Smooth muscle cell (in vitro differentiated cells): ENCODE measurements at regions not wholly inside any gene's neighbourhood (a gene's known extent, or its start where the extent isn't known, plus 50 kb on each side); places are given as distances from the start of the nearest gene placed in this dataset.

ENCODE experiments used
- DNase-seq: peaks from one replicate; lab custom pipeline; 2025; ENCODE audit not compliant: unreplicated experiment; lab: John Stamatoyannopoulos, UW
- H2AFZ ChIP-seq: fragments of 200-600 bp; sonication (generic); 2 replicates; pipeline ENCODE4 v1.6.0; 2016; ENCODE audit warnings: antibody characterized with exemption, low read depth, mild to moderate bottlenecking
- H3F3A ChIP-seq: fragments of 200-600 bp; sonication (generic); 2 replicates; pipeline ENCODE4 v1.6.0; 2017; ENCODE audit warnings: antibody characterized with exemption, low read depth
- H3K27ac ChIP-seq: fragments of 200-600 bp; sonication (generic); 2 replicates; pipeline ENCODE4 v1.5.1; 2016; ENCODE audit warnings: low read depth, mild to moderate bottlenecking
- H3K27me3 ChIP-seq: fragments of 200-600 bp; sonication (generic); 2 replicates; pipeline ENCODE4 v1.6.1; 2016; ENCODE audit warnings: low read depth, mild to moderate bottlenecking
- H3K36me3 ChIP-seq: fragments of 200-600 bp; sonication (generic); 2 replicates; pipeline ENCODE4 v1.5.1; 2016; ENCODE audit warnings: low read depth
- H3K4me1 ChIP-seq: fragments of 200-600 bp; sonication (generic); 2 replicates; pipeline ENCODE4 v1.5.1; 2016; ENCODE audit warnings: low read depth
- H3K4me2 ChIP-seq: fragments of 200-600 bp; sonication (generic); 2 replicates; pipeline ENCODE4 v1.6.0; 2016; ENCODE audit warnings: mild to moderate bottlenecking
- H3K4me3 ChIP-seq: fragments of 200-600 bp; sonication (generic); 2 replicates; pipeline ENCODE4 v1.5.1; 2016; ENCODE audit warnings: mild to moderate bottlenecking
- H3K79me2 ChIP-seq: fragments of 200-600 bp; sonication (generic); 2 replicates; pipeline ENCODE4 v1.6.0; 2016; ENCODE audit warnings: low read depth, mild to moderate bottlenecking
- H3K9ac ChIP-seq: fragments of 200-600 bp; sonication (generic); 2 replicates; pipeline ENCODE4 v1.6.0; 2016; ENCODE audit warnings: low read depth
- H3K9me3 ChIP-seq: fragments of 200-600 bp; sonication (generic); replicated peaks from 2 replicates; pipeline ENCODE4 v1.5.1; 2016; ENCODE audit warnings: low read depth
- H4K20me1 ChIP-seq: fragments of 200-600 bp; sonication (generic); 2 replicates; pipeline ENCODE4 v1.6.0; 2016; ENCODE audit warnings: low read depth
- WGBS: methylation state at CpG from one replicate; pipeline ENCODE4 v1.1.7; 2016; ENCODE audit warnings: low lambda C conversion rate; 5-methylcytosine and 5-hydroxymethylcytosine counted together
- TF ChIP-seq, protein P1 (sequence below): fragments of 200-600 bp; sonication (generic); IDR thresholded peaks from 2 replicates; pipeline ENCODE4 v1.5.1; 2017; ENCODE audit warnings: borderline replicate concordance, mild to moderate bottlenecking, antibody characterized with exemption; ENCODE audit not compliant: insufficient read depth, poor library complexity, severe bottlenecking

DNA sequence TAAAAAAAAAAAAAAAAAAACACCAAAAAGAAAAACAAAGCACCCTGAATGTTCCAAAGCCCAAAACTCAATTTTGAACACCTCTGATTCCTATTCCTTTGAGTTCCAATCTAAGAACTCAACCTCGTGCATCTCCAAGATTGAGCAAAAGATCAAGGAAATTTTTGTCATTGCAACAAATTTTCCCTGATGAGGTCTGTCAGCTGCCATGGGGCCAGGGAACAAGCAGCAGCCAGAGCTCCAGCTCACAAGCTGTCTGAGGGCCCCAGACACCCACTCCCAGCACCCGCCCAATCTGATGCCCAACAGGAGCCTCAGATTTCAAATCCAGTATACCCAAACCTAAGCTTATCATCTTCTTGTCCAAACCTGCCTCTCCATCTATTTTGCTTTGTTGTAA lies 87.6 kb upstream of the ACP3 start:
- H3K4me1 ChIP-seq = peaks cover 4% of the 10 kb centered on the region
- H3K27ac ChIP-seq = no peak overlapping the region
- H3K9ac ChIP-seq = no peak overlapping the region
- H3K79me2 ChIP-seq = no peaks in the 10 kb centered on the region
- no peaks in the 10 kb centered on the region for H3K9me3 ChIP-seq
- 90% methylated on average over 2 of the region's 2 CpGs for WGBS
- no peak overlapping the region for H3K4me2 ChIP-seq
- no peak overlapping the region for H2AFZ ChIP-seq
- TF ChIP-seq, protein P1, sequence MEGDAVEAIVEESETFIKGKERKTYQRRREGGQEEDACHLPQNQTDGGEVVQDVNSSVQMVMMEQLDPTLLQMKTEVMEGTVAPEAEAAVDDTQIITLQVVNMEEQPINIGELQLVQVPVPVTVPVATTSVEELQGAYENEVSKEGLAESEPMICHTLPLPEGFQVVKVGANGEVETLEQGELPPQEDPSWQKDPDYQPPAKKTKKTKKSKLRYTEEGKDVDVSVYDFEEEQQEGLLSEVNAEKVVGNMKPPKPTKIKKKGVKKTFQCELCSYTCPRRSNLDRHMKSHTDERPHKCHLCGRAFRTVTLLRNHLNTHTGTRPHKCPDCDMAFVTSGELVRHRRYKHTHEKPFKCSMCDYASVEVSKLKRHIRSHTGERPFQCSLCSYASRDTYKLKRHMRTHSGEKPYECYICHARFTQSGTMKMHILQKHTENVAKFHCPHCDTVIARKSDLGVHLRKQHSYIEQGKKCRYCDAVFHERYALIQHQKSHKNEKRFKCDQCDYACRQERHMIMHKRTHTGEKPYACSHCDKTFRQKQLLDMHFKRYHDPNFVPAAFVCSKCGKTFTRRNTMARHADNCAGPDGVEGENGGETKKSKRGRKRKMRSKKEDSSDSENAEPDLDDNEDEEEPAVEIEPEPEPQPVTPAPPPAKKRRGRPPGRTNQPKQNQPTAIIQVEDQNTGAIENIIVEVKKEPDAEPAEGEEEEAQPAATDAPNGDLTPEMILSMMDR = no peak
- DNase-seq = no peak
- no peaks in the 10 kb centered on the region for H3K36me3 ChIP-seq
- H4K20me1 ChIP-seq = no peaks in the 10 kb centered on the region
- H3K4me3 ChIP-seq = no peak overlapping the region
- H3F3A ChIP-seq = peaks cover 6% of the 10 kb centered on the region
- H3K27me3 ChIP-seq = no peaks in the 10 kb centered on the region

DNA sequence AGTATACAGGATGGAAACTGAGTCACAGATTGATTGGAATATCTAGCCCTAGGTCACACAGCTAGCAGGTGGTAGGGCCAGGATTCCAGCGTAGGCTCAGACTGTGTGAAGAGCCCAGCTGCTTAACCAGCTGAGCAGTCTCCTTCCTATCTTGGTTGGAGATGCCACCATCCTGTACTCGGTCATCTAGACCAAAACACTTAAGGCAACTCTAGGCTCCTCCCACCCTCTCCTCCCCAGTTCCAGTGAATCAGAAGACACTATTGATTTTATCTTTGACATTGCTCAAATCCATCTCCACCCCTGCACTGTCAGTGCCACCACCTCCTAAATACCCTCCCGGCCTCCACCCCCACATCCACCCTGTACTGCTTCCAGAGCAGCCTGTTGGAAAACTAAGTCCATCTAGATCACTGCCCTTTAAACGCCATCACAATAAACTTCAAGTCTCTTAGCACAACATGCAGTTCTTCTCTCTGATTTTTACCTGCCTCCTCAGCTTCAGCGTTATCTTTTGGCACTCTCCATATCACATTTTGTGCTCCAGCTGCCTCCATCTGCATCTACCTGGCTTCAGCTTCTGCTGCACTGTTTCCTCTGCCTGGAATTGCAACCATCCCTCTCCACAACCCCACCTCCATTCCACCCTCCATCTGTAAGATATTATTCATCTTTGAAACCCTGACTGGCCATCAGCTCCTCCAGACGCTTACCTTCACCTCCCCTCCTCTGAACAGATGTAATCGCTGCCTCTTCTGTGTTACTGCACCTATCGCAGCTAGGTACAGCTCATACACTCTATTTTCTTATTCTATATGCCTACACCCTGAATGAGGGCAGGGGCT lies 86.8 kb upstream of the ACP3 start:
- 91% methylated on average over 8 of the region's 8 CpGs for WGBS
- Histone ChIP-seq H3K4me2 (no peak overlapping the region), H3K9me3 (no peaks in the 10 kb centered on the region), H3K4me1 (peaks cover 4% of the 10 kb centered on the region), H3K27me3 (no peaks in the 10 kb centered on the region), H3K4me3 (no peak overlapping the region), H3K36me3 (no peaks in the 10 kb centered on the region), H3K79me2 (no peaks in the 10 kb centered on the region), H3F3A (peaks cover 6% of the 10 kb centered on the region), H3K27ac (no peak overlapping the region), H2AFZ (no peak overlapping the region), H4K20me1 (no peaks in the 10 kb centered on the region), H3K9ac (no peak overlapping the region)
- TF ChIP-seq, protein P1 = no peak
- DNase-seq = no peak

DNA sequence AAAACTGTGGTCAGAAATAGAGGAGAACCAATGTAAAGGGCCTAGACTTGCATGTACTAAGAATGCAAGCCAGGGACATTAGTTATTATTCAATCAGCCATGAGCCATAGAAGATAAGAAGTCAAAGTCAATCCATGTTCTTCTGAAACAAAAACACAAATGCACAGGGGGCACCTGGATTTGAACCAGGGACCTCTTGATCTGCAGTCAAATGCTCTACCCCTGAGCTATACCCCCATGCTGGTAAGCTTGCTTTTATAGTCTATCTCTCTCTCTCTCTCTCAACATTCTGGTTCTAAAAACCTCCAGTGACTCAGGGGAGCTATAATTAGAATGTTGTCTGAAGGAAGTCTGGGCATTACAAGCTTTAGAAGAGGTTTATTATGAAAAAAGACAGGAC lies 85.6 kb upstream of the ACP3 start:
- H3K4me2 ChIP-seq = peak overlapping the region; percentile 82
- H3K79me2 ChIP-seq = no peaks in the 10 kb centered on the region
- H3F3A ChIP-seq = peaks cover 6% of the 10 kb centered on the region
- H3K36me3 ChIP-seq = no peaks in the 10 kb centered on the region
- H3K27me3 ChIP-seq = no peaks in the 10 kb centered on the region
- peak; percentile 5 for DNase-seq
- H2AFZ ChIP-seq = peak overlapping the region; percentile 67
- H3K4me3 ChIP-seq = no peak overlapping the region
- no peaks in the 10 kb centered on the region for H4K20me1 ChIP-seq
- H3K27ac ChIP-seq = peak overlapping the region; percentile 92
- no peaks in the 10 kb centered on the region for H3K9me3 ChIP-seq
- TF ChIP-seq, protein P1 = no peak
- H3K9ac ChIP-seq = peak overlapping the region; percentile 67
- H3K4me1 ChIP-seq = peaks cover 4% of the 10 kb centered on the region
